Sigmoid colon (tissue), 4 donors: ENCODE measurements at regions not wholly inside any gene's neighbourhood (a gene's known extent, or its start where the extent isn't known, plus 50 kb on each side); places are given as distances from the start of the nearest gene placed in this dataset.

Source experiments
- POLR2A ChIP-seq, 2 donors: fragments of 450-650 bp; IDR thresholded peaks; one replicate each; pipeline ENCODE4 v1.6.1; 2016; ENCODE audit warnings: antibody characterized with exemption in 2 of 2, mild to moderate bottlenecking in 2 of 2, moderate library complexity in 2 of 2
- POLR2AphosphoS5 ChIP-seq, 4 donors: sonication (generic); formaldehyde crosslinking; IDR thresholded peaks; one replicate each; pipeline ENCODE4 v1.6.1; 2017; ENCODE audit warnings: antibody characterized with exemption in 4 of 4
- TF ChIP-seq, protein P1 (sequence below), 4 experiments: fragments of 450-650 bp in 3 of 4; fragments of 200-600 bp in 1 of 4; IDR thresholded peaks; one replicate each; pipeline ENCODE4 v1.5.1; 2016 to 2019; ENCODE audit warnings: antibody characterized with exemption in 4 of 4, mild to moderate bottlenecking in 3 of 4, moderate library complexity in 2 of 4

DNA sequence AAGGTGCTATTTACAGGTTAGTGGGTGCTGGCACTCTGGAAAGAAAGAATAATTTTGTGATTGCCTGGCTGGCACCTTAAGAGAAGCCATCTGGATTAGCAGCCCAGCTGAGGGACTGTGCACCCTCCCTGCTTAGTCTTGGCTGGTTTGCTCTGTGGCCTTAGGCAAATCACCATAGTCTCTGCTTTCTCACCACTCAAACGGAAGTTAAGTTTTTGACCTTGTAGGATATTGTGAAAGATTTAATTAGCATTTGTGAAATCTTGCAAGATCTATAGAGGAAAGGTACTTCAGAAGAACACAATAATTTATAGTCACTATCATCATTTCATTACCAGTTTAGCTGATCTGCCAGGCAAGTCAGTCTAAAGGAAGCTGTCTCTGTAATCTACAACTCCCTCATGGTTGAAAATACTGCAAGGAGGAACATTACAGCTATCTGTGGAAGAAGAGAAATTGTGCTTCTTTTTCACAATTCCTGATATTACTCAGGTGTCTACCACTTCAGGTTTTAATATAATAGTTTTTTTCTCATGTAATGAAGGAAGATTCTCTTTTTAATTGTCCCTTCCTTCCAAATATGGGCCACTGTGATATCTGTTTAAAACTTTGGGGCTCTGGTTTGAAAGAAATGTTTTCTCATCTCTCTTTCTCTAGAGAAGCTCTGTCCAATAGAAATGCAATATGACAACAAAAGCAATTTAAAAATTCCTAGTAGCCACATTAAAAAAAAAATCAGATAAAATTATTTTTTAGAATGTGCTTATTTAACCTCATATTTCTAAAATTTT, 219.6 kb downstream of the PTEN start:
- TF ChIP-seq, protein P1, sequence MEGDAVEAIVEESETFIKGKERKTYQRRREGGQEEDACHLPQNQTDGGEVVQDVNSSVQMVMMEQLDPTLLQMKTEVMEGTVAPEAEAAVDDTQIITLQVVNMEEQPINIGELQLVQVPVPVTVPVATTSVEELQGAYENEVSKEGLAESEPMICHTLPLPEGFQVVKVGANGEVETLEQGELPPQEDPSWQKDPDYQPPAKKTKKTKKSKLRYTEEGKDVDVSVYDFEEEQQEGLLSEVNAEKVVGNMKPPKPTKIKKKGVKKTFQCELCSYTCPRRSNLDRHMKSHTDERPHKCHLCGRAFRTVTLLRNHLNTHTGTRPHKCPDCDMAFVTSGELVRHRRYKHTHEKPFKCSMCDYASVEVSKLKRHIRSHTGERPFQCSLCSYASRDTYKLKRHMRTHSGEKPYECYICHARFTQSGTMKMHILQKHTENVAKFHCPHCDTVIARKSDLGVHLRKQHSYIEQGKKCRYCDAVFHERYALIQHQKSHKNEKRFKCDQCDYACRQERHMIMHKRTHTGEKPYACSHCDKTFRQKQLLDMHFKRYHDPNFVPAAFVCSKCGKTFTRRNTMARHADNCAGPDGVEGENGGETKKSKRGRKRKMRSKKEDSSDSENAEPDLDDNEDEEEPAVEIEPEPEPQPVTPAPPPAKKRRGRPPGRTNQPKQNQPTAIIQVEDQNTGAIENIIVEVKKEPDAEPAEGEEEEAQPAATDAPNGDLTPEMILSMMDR (IDR thresholded peaks at IDR 0.05): no peak
- TF ChIP-seq POLR2AphosphoS5 (IDR thresholded peaks at IDR 0.05) (no peak), POLR2A (IDR thresholded peaks at IDR 0.05) (no peak)
